ENCODE measurements at regions not wholly inside any gene's neighbourhood (a gene's known extent, or its start where the extent isn't known, plus 50 kb on each side); places are given as distances from the start of the nearest gene placed in this dataset.
"Not testable (repeated sequence)": the region's sequence is repeated elsewhere in the genome, so short reads cannot be mapped to it uniquely, and the experiment has no call there.

GRCh38 chr17:33871720-33872540 lies 383.2 kb upstream of the CCL2 start:
- in situ Hi-C loops (cut with HindIII; ENCODE audit: low sequenced_read_pairs): no loop called here

DNA sequence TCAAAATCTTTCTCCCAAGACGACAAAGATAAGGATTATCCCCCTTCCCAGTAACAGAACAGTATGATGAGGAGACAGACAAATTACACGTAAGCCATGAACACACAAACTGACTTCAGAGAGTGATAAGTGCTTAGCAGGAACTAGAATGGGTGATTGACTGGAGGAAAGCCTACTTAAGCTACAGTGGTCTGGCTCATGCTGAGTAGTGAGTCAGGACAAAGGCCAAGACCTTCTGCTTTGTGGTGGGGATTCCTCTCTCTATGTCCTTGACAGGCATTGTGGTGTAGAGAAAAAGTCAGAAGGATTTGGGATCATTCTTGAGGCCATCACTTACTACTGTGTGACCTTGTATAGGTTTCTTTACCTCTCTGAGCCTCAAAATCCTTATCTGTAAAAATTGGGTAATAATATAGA lies 381.9 kb upstream of the CCL2 start:
- in situ Hi-C loops (cut with HindIII; ENCODE audit: low sequenced_read_pairs): no loop called here

GRCh38 chr17:33874617-33875060 lies 380.4 kb upstream of the CCL2 start:
- in situ Hi-C loops (cut with HindIII; ENCODE audit: low sequenced_read_pairs): no loop called here

- in situ Hi-C loops (cut with HindIII; ENCODE audit: low sequenced_read_pairs): no loop called here
Measured at GRCh38 chr17:33875973-33876372, 379.1 kb upstream of the CCL2 start.

DNA sequence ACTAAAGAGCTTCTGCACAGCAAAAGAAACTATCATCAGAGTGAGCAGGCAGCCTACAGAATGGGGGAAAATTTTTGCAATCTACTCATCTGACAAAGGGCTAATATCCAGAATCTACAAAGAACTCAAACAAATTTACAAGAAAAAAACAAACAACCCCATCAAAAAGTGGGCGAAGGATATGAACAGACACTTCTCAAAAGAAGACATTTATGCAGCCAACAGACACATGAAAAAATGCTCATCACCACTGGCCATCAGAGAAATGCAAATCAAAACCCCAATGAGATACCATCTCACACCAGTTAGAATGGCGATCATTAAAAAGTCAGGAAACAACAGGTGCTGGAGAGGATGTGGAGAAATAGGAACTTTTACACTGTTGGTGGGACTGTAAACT lies 372.8 kb upstream of the CCL2 start:
- in situ Hi-C loops (cut with HindIII; ENCODE audit: low sequenced_read_pairs): not testable (repeated sequence)

DNA sequence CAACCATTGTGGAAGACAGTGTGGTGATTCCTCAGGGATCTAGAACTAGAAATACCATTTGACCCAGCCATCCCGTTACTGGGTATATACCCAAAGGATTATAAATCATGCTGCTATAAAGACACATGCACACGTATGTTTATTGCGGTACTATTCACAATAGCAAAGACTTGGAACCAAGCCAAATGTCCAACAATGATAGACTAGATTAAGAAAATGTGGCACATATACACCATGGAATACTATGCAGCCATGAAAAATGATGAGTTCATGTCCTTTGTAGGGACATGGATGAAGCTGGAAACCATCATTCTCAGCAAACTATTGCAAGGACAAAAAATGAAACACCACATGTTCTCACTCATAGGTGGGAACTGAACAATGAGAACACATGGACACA lies 372.4 kb upstream of the CCL2 start:
- in situ Hi-C loops (cut with HindIII; ENCODE audit: low sequenced_read_pairs): not testable (repeated sequence)

- in situ Hi-C loops (cut with HindIII; ENCODE audit: low sequenced_read_pairs): no loop called here
Measured at GRCh38 chr17:33888455-33888854, 366.6 kb upstream of the CCL2 start.

DNA sequence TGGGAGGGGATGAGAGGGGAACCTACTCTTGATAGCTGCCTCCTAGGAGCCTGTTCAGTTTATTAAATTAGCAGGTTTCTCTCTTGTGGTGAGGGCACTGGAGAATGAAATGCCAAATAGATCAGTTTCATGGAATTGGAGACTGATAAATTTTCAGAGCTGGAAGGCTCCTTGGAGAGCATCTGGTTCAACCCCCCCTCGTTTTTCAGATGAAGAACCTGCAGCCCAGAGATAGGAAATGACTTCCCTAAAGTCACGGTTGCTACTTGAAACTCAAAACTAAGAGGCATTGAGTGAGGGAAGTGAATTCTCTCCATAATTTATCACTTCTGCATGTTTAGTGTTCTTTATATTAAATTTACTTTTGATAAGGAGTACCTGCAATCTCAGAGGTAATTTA lies 366.0 kb upstream of the CCL2 start:
- in situ Hi-C loops (cut with HindIII; ENCODE audit: low sequenced_read_pairs): no loop called here

- in situ Hi-C loops (cut with HindIII; ENCODE audit: low sequenced_read_pairs): no loop called here
Measured at GRCh38 chr17:33889766-33890165, 365.3 kb upstream of the CCL2 start.

- in situ Hi-C loops (cut with HindIII; ENCODE audit: low sequenced_read_pairs): no loop called here
Measured at GRCh38 chr17:33892717-33893591, 362.1 kb upstream of the CCL2 start.

DNA sequence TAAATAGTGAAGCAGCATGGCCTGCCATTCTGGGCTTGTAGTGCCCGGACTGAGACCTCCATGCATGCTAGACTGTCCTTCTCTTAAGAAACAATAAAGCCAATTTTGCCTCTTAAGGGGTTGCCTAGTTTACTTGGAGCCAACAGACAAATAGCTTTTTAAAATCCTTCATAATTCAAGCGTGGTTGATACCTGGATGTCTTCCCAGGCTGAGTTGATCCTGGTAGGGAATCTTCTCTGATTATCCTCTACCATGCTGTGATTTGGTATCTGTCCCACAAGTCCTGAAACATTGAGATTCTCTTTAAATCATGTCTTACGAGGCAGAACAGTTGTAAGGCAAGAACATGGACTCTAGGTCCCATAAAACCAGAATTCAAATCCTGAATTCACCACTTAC lies 359.6 kb upstream of the CCL2 start:
- in situ Hi-C loops (cut with HindIII; ENCODE audit: low sequenced_read_pairs): no loop called here

DNA sequence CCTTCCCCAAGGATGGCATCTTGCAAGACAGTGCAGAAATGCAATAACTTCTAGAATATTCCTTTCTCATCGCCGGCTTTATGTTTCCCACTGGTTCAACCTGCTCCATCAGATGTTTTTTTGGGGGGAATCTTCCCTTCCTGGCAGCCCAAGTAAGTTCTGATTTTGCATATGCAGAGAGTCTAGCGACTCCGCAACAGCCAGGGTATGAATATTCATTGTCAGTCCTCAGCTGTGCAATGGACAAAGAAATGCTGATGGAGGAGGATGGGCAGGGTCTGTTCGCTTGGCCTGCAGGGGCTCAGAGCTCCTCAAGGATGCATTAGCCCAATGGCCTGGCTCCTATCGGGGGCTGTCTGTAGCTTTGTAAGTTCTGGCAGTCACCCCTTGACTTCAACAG lies 358.8 kb upstream of the CCL2 start:
- in situ Hi-C loops (cut with HindIII; ENCODE audit: low sequenced_read_pairs): no loop called here

DNA sequence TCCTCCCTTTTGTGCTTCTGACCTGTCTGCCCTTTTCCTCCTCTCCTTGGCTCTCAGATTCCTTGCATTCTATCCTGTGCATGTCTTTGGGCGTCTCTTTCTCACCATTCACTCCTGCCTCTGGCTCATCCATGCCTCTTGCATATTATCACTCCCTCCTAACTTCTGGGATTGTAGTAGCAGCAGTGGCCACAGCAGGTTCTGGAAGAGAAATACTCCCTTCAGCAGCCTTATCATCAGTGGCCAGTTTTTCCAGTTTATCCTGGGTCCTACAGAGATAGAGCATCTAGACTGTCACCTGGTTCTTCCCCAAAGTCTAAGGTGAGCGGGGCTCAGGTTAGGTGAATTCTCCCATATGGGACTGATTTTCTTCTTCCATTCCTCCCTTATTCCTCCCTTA lies 354.0 kb upstream of the CCL2 start:
- in situ Hi-C loops (cut with HindIII; ENCODE audit: low sequenced_read_pairs): no loop called here

- in situ Hi-C loops (cut with HindIII; ENCODE audit: low sequenced_read_pairs): no loop called here
Measured at GRCh38 chr17:33902901-33903449, 352.1 kb upstream of the CCL2 start.

- in situ Hi-C loops (cut with HindIII; ENCODE audit: low sequenced_read_pairs): no loop called here
Measured at GRCh38 chr17:33904476-33904875, 350.6 kb upstream of the CCL2 start.

DNA sequence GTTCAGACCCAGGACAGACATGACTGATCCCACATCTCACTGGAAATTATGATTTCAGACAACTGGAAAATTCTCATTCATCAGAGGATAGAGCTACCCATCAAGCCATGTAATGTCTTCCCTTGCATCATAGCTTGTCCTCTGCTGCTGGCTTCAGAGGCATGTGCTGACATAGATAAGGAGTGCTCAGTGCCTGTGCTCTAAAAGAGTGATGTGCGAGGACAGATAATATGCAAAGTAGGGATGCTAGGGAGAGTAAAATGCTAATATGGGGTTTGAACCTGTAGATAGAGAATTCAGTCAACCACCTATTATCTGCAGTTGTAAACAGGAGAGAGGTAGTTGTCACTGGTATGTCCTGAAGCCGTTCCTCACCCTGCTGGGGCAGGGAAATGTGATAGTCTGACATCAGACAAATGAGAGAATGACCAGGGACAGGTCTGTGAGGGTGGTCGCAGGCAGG lies 349.7 kb upstream of the CCL2 start:
- in situ Hi-C loops (cut with HindIII; ENCODE audit: low sequenced_read_pairs): no loop called here

DNA sequence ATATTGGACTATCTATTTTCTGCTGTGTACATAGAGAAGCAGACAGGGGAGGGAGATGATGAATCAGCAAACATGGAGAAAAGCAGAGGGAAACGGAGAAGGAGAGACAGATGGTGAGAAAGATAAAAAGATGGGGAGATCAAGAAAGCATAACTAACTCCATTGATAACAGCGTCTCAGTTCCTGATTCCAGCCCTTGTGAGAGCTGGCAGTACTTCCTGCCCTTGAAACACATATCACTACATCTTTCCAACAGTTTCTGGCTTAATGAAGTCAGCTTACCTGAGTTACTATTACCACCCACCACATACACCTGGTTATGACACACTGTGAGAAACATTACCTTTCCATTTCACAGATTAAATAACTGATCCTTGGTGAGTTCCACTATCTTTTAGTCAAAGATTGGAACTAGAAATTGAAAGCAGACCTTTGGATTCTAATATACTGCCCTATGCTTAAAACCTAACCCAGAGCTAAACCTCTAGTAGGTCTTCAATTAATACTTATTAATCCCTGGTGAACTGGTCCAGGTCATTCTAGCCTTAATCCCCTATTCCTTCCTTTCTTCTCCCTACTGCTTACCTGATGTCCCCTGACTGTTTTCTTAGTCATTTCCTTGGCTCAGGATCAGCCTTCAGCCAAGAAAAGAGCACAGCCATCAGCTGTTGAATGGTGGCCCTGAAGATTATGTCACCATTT lies 346.6 kb upstream of the CCL2 start:
- in situ Hi-C loops (cut with HindIII; ENCODE audit: low sequenced_read_pairs): no loop called here

DNA sequence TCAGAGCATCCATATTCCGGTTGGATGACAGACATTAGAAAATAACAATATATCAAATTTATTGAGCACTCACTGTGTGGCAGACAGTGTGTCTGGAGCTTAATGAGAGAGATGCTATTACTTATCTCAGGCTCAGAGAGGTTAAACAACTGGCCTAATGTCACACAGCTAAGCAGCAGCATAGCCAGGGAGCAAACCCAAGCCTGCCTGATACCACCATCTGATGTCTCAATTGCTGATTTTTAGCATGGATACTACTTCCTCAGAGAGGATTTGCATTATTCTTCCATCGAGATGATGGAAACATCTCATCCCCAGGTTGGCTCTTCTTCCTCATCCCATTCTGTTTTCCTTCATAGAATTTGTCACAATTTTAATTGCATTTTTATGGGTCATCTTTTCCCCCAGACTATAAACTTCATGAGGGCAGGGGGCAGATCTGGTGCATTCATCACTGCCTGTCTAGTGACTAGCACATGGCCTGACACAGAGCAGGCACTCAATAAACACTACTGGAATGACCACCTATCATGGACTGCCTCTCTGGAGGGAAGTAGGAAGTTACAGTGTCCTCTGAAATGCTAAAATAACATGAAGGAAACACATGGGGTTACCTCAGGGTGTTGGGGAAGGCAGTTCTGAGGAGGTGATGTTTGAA lies 344.8 kb upstream of the CCL2 start:
- in situ Hi-C loops (cut with HindIII; ENCODE audit: low sequenced_read_pairs): no loop called here

GRCh38 chr17:33914125-33914524 lies 341.0 kb upstream of the CCL2 start:
- in situ Hi-C loops (cut with HindIII; ENCODE audit: low sequenced_read_pairs): no loop called here

GRCh38 chr17:33922971-33923370 lies 332.1 kb upstream of the CCL2 start:
- in situ Hi-C loops (cut with HindIII; ENCODE audit: low sequenced_read_pairs): no loop called here
